ENCODE measurements at regions not wholly inside any gene's neighbourhood (a gene's known extent, or its start where the extent isn't known, plus 50 kb on each side); places are given as distances from the start of the nearest gene placed in this dataset.

DNA sequence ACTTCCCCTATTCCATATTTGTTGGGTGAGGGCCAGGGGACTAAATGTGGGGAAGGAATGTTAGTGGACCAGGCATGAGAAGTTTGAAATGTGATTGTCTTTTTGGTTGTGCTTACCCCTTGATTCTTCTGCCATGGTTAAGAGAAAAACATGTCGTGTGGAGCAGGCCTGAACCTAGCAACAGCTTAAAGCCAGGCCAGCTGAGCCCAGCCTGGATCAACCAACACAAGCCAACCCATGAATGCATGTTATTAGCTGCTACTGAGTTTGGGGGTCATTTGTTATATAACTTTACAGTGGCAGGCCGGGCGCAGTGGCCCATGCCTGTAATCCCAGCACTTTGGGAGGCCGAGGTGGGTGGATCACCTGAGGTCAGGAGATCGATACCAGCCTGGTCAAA is 52.4 kb upstream of the TRIO start:
- Histone ChIP-seq H3K4me1 (no peaks in the 10 kb centered on the region), H3K36me3 (no peaks in the 10 kb centered on the region), H3K27me3 (no peaks in the 10 kb centered on the region), H3K9me3 (no peaks in the 10 kb centered on the region), H3K27ac (no peak overlapping the region), H3K4me3 (no peak overlapping the region)
- no peak for DNase-seq
- 85% methylated on average over 5 of the region's 5 CpGs; no CpG with 5 or more reads in 1 of the 2 donors for WGBS, 2 donors (ENCODE audit: low coverage in 1 of 2)
- TF ChIP-seq POLR2AphosphoS5 (IDR thresholded peaks at IDR 0.05), result no peak
- TF ChIP-seq EP300 (IDR thresholded peaks at IDR 0.05; ENCODE audit: low read depth), result no peak
- no peak for TF ChIP-seq POLR2A (IDR thresholded peaks at IDR 0.05)
- TF ChIP-seq, protein P1, sequence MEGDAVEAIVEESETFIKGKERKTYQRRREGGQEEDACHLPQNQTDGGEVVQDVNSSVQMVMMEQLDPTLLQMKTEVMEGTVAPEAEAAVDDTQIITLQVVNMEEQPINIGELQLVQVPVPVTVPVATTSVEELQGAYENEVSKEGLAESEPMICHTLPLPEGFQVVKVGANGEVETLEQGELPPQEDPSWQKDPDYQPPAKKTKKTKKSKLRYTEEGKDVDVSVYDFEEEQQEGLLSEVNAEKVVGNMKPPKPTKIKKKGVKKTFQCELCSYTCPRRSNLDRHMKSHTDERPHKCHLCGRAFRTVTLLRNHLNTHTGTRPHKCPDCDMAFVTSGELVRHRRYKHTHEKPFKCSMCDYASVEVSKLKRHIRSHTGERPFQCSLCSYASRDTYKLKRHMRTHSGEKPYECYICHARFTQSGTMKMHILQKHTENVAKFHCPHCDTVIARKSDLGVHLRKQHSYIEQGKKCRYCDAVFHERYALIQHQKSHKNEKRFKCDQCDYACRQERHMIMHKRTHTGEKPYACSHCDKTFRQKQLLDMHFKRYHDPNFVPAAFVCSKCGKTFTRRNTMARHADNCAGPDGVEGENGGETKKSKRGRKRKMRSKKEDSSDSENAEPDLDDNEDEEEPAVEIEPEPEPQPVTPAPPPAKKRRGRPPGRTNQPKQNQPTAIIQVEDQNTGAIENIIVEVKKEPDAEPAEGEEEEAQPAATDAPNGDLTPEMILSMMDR (IDR thresholded peaks at IDR 0.05), result no peak
- in situ Hi-C loops (cut with MboI; ENCODE audit: low pct_ligation_motif_present in 1 of 4, low pct_unique_long_range_greater_than_20kb in 1 of 4, low sequenced_read_pairs in 3 of 4) (no loop called here), intact Hi-C loops (cut with DNase I; ENCODE audit: low total_unique reads) (no loop called here)

DNA sequence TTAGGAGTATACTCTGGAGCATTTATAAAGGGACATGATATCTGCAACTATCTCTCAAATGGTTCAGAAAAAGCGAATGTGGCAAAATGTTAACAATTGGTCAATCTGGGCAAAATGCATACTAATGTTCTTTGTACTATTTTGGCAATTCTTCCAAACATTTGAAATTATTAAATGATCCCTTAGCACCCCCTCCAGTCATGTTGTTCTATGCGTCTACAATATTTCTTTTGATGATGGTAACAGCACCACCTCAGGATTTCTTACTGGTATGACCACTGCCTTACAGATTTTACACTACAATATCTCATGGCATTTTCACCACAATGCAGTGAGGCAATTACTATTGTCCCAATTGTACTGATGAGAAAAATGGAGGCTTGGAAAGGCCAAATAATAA is 52.9 kb upstream of the TRIO start:
- Histone ChIP-seq H3K9me3 (no peaks in the 10 kb centered on the region), H3K27me3 (no peaks in the 10 kb centered on the region), H3K4me3 (no peak overlapping the region), H3K27ac (no peak overlapping the region), H3K36me3 (no peaks in the 10 kb centered on the region), H3K4me1 (no peaks in the 10 kb centered on the region)
- TF ChIP-seq POLR2AphosphoS5 (IDR thresholded peaks at IDR 0.05) (no peak), POLR2A (IDR thresholded peaks at IDR 0.05) (no peak), EP300 (IDR thresholded peaks at IDR 0.05; ENCODE audit: low read depth) (no peak)
- TF ChIP-seq, protein P1 (IDR thresholded peaks at IDR 0.05), result no peak
- in situ Hi-C loops (cut with MboI; ENCODE audit: low pct_ligation_motif_present in 1 of 4, low pct_unique_long_range_greater_than_20kb in 1 of 4, low sequenced_read_pairs in 3 of 4) (no loop called here), intact Hi-C loops (cut with DNase I; ENCODE audit: low total_unique reads) (no loop called here)
- no peak for DNase-seq
- 96 to 100% methylated on average over 2 of the region's 2 CpGs for WGBS, 2 donors (ENCODE audit: low coverage in 1 of 2)

DNA sequence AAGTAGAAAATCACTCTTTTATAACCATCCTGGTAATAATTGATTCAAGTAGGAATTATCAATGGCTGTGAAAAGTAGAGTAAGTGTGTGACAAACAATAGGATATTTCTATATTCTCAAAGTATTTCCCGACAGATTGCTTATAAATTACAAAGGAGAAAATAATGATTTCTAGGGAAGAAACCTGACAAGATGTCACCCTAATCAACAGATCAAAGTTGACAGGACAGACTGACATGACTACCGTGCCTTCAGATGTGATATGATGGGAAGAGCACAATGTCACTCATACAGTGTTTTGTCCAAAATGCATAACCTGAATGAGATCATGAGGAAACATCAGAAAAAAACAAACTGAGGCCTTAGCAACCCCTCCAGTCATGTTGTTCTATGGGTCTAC is 53.9 kb upstream of the TRIO start:
- intact Hi-C loops (cut with DNase I; ENCODE audit: low total_unique reads) (no loop called here), in situ Hi-C loops (cut with MboI; ENCODE audit: low pct_ligation_motif_present in 1 of 4, low pct_unique_long_range_greater_than_20kb in 1 of 4, low sequenced_read_pairs in 3 of 4) (no loop called here)
- H3K27me3 ChIP-seq, result no peaks in the 10 kb centered on the region
- no peak overlapping the region for H3K27ac ChIP-seq
- H3K36me3 ChIP-seq, result no peaks in the 10 kb centered on the region
- 81 to 89% methylated on average over 2 of the region's 2 CpGs for WGBS, 2 donors (ENCODE audit: low coverage in 1 of 2)
- no peak for DNase-seq
- TF ChIP-seq EP300 (IDR thresholded peaks at IDR 0.05; ENCODE audit: low read depth) (no peak), POLR2AphosphoS5 (IDR thresholded peaks at IDR 0.05) (no peak), POLR2A (IDR thresholded peaks at IDR 0.05) (no peak)
- TF ChIP-seq, protein P1 (IDR thresholded peaks at IDR 0.05), result no peak
- no peaks in the 10 kb centered on the region for H3K9me3 ChIP-seq
- no peak overlapping the region for H3K4me3 ChIP-seq
- H3K4me1 ChIP-seq, result no peaks in the 10 kb centered on the region

DNA sequence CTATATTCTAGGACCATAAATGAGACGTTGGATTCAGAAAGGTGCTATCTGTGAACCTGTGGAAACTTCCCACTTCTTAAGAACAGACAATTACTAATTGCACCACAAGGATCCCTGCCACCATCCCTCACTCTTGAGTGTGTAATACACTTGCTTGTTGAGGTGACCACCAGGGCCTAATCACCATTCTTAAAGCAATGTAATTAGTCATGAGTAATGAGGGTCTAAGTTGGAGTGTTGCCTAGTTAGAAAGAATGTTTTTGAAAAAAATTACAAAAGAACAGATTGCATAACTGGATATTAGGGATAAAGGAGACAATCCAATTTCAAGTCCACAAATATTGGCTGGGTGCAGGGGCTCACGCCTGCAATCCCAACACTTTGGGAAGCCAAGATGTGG is 56.9 kb upstream of the TRIO start:
- WGBS, 2 donors (ENCODE audit: low coverage in 1 of 2), result 74 to 78% methylated on average over 2 of the region's 2 CpGs
- H3K4me1 ChIP-seq, result no peaks in the 10 kb centered on the region
- H3K4me3 ChIP-seq, result no peak overlapping the region
- H3K9me3 ChIP-seq, result no peaks in the 10 kb centered on the region
- no peaks in the 10 kb centered on the region for H3K36me3 ChIP-seq
- H3K27me3 ChIP-seq, result no peaks in the 10 kb centered on the region
- intact Hi-C loops (cut with DNase I; ENCODE audit: low total_unique reads) (no loop called here), in situ Hi-C loops (cut with MboI; ENCODE audit: low pct_ligation_motif_present in 1 of 4, low pct_unique_long_range_greater_than_20kb in 1 of 4, low sequenced_read_pairs in 3 of 4) (no loop called here)
- TF ChIP-seq, protein P1 (IDR thresholded peaks at IDR 0.05), result no peak
- no peak for DNase-seq
- H3K27ac ChIP-seq, result no peak overlapping the region

All from transverse colon (tissue), 4 donors.